ENCODE measurements at regions not wholly inside any gene's neighbourhood (a gene's known extent, or its start where the extent isn't known, plus 50 kb on each side); places are given as distances from the start of the nearest gene placed in this dataset.

GRCh38 chr2:88250404-88250803 lies 80.3 kb downstream of the THNSL2 start:
- TF ChIP-seq CTCF (IDR thresholded peaks at IDR 0.05) = no peak
- H3K27ac ChIP-seq = no peak overlapping the region
- no peaks in the 10 kb centered on the region for H3K9me3 ChIP-seq
- H3K4me3 ChIP-seq = no peak overlapping the region
- no peaks in the 10 kb centered on the region for H3K36me3 ChIP-seq
- H3K4me1 ChIP-seq = no peaks in the 10 kb centered on the region
- DNase-seq = no peak
- intact Hi-C loops (cut with DNase I; ENCODE audit: low total_unique reads) = no loop called here
- H3K27me3 ChIP-seq = peaks cover 0 to 7% of the 10 kb centered on the region in 2 donors

- Histone ChIP-seq H3K27ac (no peak overlapping the region), H3K9me3 (peaks cover 0 to 12% (median 0%) of the 10 kb centered on the region in 3 donors), H3K27me3 (peaks cover 0 to 7% of the 10 kb centered on the region in 2 donors), H3K4me1 (no peaks in the 10 kb centered on the region), H3K36me3 (no peaks in the 10 kb centered on the region), H3K4me3 (no peak overlapping the region)
- TF ChIP-seq CTCF (IDR thresholded peaks at IDR 0.05) = no peak
- no peak for DNase-seq
- intact Hi-C loops (cut with DNase I; ENCODE audit: low total_unique reads) = no loop called here
Measured at GRCh38 chr2:88248280-88248828, 78.2 kb downstream of the THNSL2 start.

- Histone ChIP-seq H3K4me3 (no peak overlapping the region), H3K4me1 (no peaks in the 10 kb centered on the region), H3K9me3 (peaks cover 0 to 12% (median 0%) of the 10 kb centered on the region in 3 donors), H3K27me3 (peaks cover 0 to 5% of the 10 kb centered on the region in 2 donors), H3K36me3 (no peaks in the 10 kb centered on the region), H3K27ac (no peak overlapping the region)
- no peak for TF ChIP-seq CTCF (IDR thresholded peaks at IDR 0.05)
- DNase-seq = no peak
- intact Hi-C loops (cut with DNase I; ENCODE audit: low total_unique reads) = no loop called here
Measured at GRCh38 chr2:88247531-88247930, 77.4 kb downstream of the THNSL2 start.

- no peak for TF ChIP-seq CTCF (IDR thresholded peaks at IDR 0.05)
- intact Hi-C loops (cut with DNase I; ENCODE audit: low total_unique reads) = no loop called here
- peaks cover 0 to 4% of the 10 kb centered on the region in 2 donors for H3K27me3 ChIP-seq
- peaks cover 0 to 12% (median 0%) of the 10 kb centered on the region in 3 donors for H3K9me3 ChIP-seq
- DNase-seq = no peak
- no peak overlapping the region for H3K4me3 ChIP-seq
- no peaks in the 10 kb centered on the region for H3K36me3 ChIP-seq
- H3K4me1 ChIP-seq = no peaks in the 10 kb centered on the region
- H3K27ac ChIP-seq = no peak overlapping the region
Measured at GRCh38 chr2:88245109-88245508, 75.0 kb downstream of the THNSL2 start.

GRCh38 chr2:88239781-88240180 lies 69.6 kb downstream of the THNSL2 start:
- TF ChIP-seq CTCF (IDR thresholded peaks at IDR 0.05) = no peak
- H3K36me3 ChIP-seq = no peaks in the 10 kb centered on the region
- H3K27me3 ChIP-seq = no peaks in the 10 kb centered on the region
- peaks cover 0 to 12% (median 0%) of the 10 kb centered on the region in 3 donors for H3K9me3 ChIP-seq
- no peak for DNase-seq
- no peaks in the 10 kb centered on the region for H3K4me1 ChIP-seq
- no peak overlapping the region for H3K4me3 ChIP-seq
- intact Hi-C loops (cut with DNase I; ENCODE audit: low total_unique reads) = no loop called here
- no peak overlapping the region for H3K27ac ChIP-seq

- H3K36me3 ChIP-seq = no peaks in the 10 kb centered on the region
- peaks cover 0 to 3% of the 10 kb centered on the region in 2 donors for H3K27me3 ChIP-seq
- no peak for TF ChIP-seq CTCF (IDR thresholded peaks at IDR 0.05)
- no peaks in the 10 kb centered on the region for H3K4me1 ChIP-seq
- intact Hi-C loops (cut with DNase I; ENCODE audit: low total_unique reads) = no loop called here
- no peak overlapping the region for H3K27ac ChIP-seq
- H3K9me3 ChIP-seq = no peaks in the 10 kb centered on the region
- no peak overlapping the region for H3K4me3 ChIP-seq
- no peak for DNase-seq
Measured at GRCh38 chr2:88236666-88237065, 66.5 kb downstream of the THNSL2 start.

Data from tibial artery (tissue), 4 donors.